ES-I3 (cell line): ENCODE measurements at regions not wholly inside any gene's neighbourhood (a gene's known extent, or its start where the extent isn't known, plus 50 kb on each side); places are given as distances from the start of the nearest gene placed in this dataset.
"Not testable (repeated sequence)": the region's sequence is repeated elsewhere in the genome, so short reads cannot be mapped to it uniquely, and the experiment has no call there.

Experiments used
- H3K36me3 ChIP-seq: 2 replicates; pipeline ENCODE4 v1.6.1; 2013; ENCODE audit warnings: mild to moderate bottlenecking, low read length, control low read depth, moderate library complexity; ENCODE audit not compliant: insufficient read depth
- H3K4me1 ChIP-seq: 2 replicates; pipeline ENCODE4 v1.6.1; 2013; ENCODE audit warnings: mild to moderate bottlenecking, control low read depth, low read length; ENCODE audit not compliant: insufficient read depth
- H3K9ac ChIP-seq: 2 replicates; pipeline ENCODE4 v1.6.1; 2013; ENCODE audit warnings: low read depth, mild to moderate bottlenecking, low read length, moderate library complexity
- H3K9me3 ChIP-seq: 2 replicates; pipeline ENCODE4 v1.6.1; 2013; ENCODE audit warnings: mild to moderate bottlenecking, low read length, moderate library complexity; ENCODE audit not compliant: control insufficient read depth, insufficient read depth

- Histone ChIP-seq H3K4me1 (no peaks in the 10 kb centered on the region), H3K9me3 (no peaks in the 10 kb centered on the region), H3K36me3 (no peaks in the 10 kb centered on the region)
These were observed 735.0 kb downstream of the EPHA7 start for GRCh38 chr6:92684386-92684785.

GRCh38 chr6:92683748-92684147 lies 735.6 kb downstream of the EPHA7 start:
- H3K4me1 ChIP-seq = no peaks in the 10 kb centered on the region
- no peaks in the 10 kb centered on the region for H3K9me3 ChIP-seq
- no peak overlapping the region for H3K9ac ChIP-seq
- H3K36me3 ChIP-seq = no peaks in the 10 kb centered on the region

More at GRCh38 chr6:92684386-92684785, 735.0 kb downstream of the EPHA7 start:
- no peak overlapping the region for H3K9ac ChIP-seq

DNA sequence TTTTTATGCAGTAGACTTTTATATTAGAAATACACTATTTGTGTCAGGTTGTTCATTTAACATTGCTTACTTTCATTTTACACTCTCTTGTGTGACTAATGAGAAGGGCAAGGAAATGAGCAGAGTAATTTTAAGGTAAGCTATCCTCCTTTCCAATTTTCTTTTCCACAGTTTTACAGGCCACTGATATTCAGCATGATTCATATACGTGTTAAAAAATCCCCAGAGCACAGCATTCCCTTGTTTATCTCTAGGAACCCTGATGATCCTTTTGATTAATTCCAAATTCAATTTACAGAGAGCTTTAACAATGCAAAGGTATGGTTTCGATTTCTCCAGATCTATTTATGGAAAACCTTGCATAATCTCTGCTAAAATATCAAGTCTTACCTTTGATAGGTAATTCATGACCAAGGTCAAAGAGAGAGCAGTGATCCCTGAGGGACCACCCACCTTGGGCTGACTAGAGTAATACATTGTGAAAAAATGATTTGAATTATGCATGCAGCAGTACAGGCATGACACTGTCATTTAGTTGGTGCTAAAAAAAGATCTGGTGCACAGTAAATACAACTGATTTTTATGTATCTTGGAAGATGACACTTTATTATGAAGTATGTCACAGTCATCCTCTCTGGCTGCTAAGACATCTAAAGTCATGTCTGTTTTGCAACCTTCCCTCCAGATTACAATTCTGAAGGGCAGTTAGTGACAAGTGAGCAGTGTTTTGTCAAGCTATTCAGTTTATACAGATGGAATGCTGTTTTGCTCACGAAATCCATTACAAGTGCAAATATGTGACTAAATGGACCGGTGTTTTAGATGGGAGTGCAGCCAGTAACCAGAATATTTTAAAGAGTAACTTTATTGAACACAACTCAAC lies 736.6 kb downstream of the EPHA7 start:
- H3K4me1 ChIP-seq = no peaks in the 10 kb centered on the region
- no peaks in the 10 kb centered on the region for H3K36me3 ChIP-seq
- no peak overlapping the region for H3K9ac ChIP-seq
- H3K9me3 ChIP-seq = no peaks in the 10 kb centered on the region

DNA sequence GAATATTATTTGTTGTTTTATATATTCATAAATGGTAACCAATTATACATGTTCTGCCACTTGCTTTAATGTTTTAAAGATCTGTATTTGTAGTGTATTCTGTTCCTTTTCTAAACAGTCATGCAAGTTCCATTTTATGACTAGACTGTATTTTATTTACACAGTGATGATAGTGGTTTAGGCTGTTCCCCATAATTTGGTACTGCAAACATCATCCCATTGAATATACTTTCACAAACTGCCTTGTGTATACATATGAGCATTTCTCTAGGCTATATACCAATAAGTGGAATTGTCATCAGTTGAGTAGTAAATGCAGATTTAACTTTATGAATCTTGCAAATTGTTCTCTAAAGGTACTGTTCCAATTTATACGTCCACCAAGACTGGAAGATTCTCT lies 738.0 kb downstream of the EPHA7 start:
- H3K9ac ChIP-seq = no peak overlapping the region
- no peaks in the 10 kb centered on the region for H3K36me3 ChIP-seq
- no peaks in the 10 kb centered on the region for H3K4me1 ChIP-seq
- no peaks in the 10 kb centered on the region for H3K9me3 ChIP-seq

DNA sequence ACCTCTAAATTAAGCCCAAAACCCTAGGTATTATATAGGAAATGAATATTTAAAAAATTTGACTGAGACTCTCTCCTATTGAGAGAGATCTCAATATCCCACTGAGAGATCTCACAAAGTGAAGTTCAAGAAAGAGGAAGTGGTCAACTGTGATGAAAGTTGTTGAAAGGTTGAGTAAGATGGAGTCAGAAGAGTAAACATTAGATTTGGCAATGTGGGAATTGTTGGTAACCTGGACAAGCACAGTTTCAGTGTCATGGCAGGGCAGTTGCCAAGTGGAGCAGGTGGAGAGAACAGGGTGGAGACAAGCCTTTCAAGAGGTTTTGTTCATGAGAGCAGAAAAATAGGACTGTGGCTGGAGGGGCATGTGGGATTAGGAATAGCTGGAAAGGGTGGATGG lies 747.9 kb downstream of the EPHA7 start:
- H3K9me3 ChIP-seq, H3K9ac ChIP-seq, H3K4me1 ChIP-seq, H3K36me3 ChIP-seq: not testable (repeated sequence)

GRCh38 chr6:92667843-92668242 lies 751.5 kb downstream of the EPHA7 start:
- Histone ChIP-seq H3K4me1 (no peaks in the 10 kb centered on the region), H3K9ac (no peak overlapping the region)

DNA sequence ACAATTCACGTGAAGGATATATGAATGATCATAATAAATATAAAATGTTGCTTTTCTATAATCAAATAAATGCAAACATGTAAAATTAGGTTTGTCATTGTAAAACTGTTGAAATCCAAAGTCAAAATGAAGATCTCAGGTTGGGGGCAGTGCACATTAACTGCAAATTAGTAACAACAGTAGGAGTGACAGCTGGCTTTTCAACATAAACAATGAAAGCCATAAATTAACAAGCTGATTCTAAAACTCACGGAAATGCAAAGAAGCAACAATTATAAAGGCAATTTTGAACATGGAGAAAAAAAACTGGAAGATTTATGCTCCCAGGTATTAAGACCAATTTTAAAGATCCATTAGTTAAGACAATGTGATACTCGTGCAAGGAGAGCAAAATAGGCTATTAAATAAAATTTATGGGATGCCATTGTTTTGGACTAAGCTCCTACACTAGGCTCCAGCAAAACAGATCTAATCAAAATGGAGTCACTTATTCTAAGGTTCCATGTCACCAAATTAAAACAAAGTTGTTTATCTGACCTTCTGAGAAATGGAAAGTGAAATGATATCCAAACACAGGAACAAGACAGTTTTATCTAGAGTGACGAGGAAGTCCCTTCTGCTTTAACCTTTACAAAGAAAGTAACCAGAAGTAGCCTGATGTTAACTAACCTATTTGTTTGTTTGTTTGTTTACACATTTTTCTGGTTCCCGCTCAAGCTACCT lies 770.8 kb downstream of the EPHA7 start:
- H3K9me3 ChIP-seq = no peaks in the 10 kb centered on the region
- no peak overlapping the region for H3K9ac ChIP-seq
- H3K36me3 ChIP-seq = no peaks in the 10 kb centered on the region
- H3K4me1 ChIP-seq = 0 out of 2 replicates have a peak, but pooled peaks cover 3% of the 10 kb centered on the region

More at GRCh38 chr6:92667843-92668242, 751.5 kb downstream of the EPHA7 start:
- H3K9me3 ChIP-seq = no peaks in the 10 kb centered on the region
- H3K36me3 ChIP-seq = no peaks in the 10 kb centered on the region

GRCh38 chr6:92647630-92648029 lies 771.7 kb downstream of the EPHA7 start:
- Histone ChIP-seq H3K4me1 (0 out of 2 replicates have a peak, but pooled peaks cover 3% of the 10 kb centered on the region), H3K36me3 (no peaks in the 10 kb centered on the region), H3K9me3 (no peaks in the 10 kb centered on the region), H3K9ac (no peak overlapping the region)

DNA sequence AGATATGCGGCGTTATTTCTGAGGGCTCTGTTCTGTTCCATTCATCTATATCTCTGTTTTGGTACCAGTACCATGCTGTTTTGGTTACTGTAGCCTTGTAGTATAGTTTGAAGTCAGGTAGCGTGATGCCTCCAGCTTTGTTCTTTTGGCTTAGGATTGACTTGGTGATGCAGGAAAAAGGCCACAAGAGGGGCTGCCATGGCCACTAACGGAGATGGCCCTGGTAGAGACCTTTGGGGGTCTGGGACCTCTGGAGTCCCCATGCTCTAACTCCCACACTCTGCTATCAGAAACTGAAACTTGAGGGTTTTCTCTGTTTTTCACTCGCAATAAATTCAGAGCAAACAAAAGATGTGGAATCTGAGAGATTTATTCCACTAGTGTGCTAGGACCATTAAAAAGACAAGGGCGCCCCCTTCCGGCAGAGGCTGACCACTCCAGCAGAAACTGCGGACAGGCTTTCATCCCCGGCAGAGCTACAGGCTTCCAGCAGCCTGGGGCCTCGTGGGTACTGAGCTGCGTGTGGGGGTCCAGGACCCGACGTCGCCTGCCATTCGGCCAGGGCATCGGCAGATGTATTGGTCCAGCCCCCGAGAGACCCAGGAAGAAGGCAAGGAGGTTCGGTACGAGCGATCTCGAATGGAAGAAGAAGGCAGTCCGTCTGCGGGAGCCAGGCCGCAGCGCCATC lies 775.1 kb downstream of the EPHA7 start:
- not testable (repeated sequence) for H3K4me1 ChIP-seq, H3K36me3 ChIP-seq, H3K9ac ChIP-seq, H3K9me3 ChIP-seq

DNA sequence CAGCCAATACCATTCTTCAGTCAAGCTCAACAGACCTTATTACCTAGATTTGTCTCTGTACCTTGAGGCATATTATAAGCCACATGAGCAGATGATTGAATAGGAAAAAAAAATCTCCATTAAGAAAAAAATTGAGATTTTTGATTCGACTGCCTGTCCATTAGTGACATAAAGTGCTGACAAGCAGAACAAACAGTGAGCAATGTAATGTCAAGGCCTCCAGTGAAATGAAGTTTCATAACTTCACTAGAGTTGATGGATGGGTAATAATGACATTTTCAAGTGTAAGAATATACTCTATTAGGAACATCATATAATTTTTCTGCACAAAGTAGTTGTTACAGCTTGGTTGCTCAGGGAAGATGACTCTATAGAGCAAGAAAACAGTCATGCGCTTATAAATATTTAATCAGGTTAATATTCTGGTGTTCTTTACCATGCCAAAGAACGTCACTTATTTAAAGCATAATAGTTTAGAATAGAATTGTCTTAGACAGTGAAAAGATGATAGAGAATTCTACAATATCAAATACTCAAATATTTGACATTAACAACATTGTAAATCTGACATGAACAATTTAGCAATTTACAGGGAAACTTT lies 783.7 kb downstream of the EPHA7 start:
- H3K36me3 ChIP-seq = no peaks in the 10 kb centered on the region
- no peaks in the 10 kb centered on the region for H3K4me1 ChIP-seq
- no peak overlapping the region for H3K9ac ChIP-seq
- H3K9me3 ChIP-seq = no peaks in the 10 kb centered on the region

GRCh38 chr6:92634561-92634960 lies 784.8 kb downstream of the EPHA7 start:
- Histone ChIP-seq H3K9me3 (no peaks in the 10 kb centered on the region), H3K36me3 (no peaks in the 10 kb centered on the region), H3K9ac (no peak overlapping the region), H3K4me1 (no peaks in the 10 kb centered on the region)

GRCh38 chr6:92623431-92623830 lies 795.9 kb downstream of the EPHA7 start:
- Histone ChIP-seq H3K36me3 (no peaks in the 10 kb centered on the region), H3K4me1 (no peaks in the 10 kb centered on the region), H3K9me3 (no peaks in the 10 kb centered on the region), H3K9ac (no peak overlapping the region)

DNA sequence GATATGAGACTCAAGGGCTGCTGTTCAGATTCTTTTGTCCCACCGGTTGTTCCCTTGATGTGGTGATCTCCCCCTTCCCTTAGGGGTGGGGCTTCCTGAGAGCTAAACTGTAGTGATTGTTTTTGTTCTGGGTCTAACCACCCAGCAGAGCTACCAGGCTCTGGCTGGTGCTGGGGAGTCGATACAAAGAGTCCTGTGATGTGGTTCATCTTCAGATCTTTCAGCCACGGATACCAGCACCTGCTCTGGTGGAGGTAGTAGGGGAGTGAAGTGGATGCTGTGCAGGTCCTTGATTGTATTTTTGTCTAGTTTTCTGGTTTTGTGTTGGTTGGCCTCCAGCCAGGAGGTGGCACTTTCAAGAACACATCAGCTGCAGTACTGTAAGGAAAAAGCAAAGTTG lies 801.6 kb downstream of the EPHA7 start:
- H3K36me3 ChIP-seq = no peaks in the 10 kb centered on the region
- no peaks in the 10 kb centered on the region for H3K9me3 ChIP-seq
- no peak overlapping the region for H3K9ac ChIP-seq
- no peaks in the 10 kb centered on the region for H3K4me1 ChIP-seq

DNA sequence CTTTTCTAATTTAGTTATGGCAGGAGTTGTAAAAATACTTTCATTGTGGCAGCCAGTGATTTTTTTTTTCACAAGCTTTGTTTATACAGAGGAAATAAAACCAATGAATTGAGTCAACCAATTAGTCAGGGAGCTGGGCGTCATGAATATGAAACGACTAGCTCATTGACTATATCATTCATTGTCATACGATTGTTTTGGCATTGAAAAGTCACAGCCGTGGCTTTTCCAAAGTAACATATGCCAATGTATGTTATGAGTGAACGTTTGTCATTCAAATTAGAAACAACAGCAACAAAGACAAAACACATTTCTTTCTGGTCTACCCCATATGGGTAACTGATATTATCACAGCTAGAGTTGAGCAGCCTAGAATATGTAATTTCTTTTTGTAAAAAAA lies 810.6 kb downstream of the EPHA7 start:
- H3K36me3 ChIP-seq = no peaks in the 10 kb centered on the region
- no peak overlapping the region for H3K9ac ChIP-seq
- H3K9me3 ChIP-seq = no peaks in the 10 kb centered on the region
- H3K4me1 ChIP-seq = no peaks in the 10 kb centered on the region
